ENCODE measurements at regions not wholly inside any gene's neighbourhood (a gene's known extent, or its start where the extent isn't known, plus 50 kb on each side); places are given as distances from the start of the nearest gene placed in this dataset.

DNA sequence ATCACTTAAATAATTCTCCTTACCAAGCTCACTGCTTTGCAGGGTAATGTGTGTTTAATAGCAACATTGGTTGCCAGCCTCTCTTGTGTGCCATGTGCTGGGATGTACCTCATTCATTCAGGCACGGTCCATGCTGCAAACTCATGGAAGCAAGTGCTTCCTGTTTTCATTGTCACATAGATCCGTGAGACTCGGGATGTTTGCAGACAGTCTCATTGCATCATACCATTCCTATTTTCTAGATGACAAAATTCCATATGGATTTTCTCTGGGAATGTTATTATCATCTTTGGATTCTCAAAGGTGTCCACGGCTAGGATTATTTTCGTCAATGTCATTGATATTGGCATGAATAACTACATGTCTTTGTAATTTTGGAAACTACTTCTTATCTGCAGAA is 60.0 kb upstream of the HDAC4 start:
- Histone ChIP-seq H3K4me3 (no peak overlapping the region), H3K4me1 (no peaks in the 10 kb centered on the region), H3K27me3 (no peaks in the 10 kb centered on the region), H3K9me3 (no peaks in the 10 kb centered on the region), H3K36me3 (no peaks in the 10 kb centered on the region), H3K27ac (no peak overlapping the region)
- 47 to 57% methylated on average over 5 of the region's 5 CpGs for WGBS, 2 donors
- intact Hi-C loops (cut with DNase I): no loop called here
- FAIRE-seq (no peak), ATAC-seq (no peak), DNase-seq (peak in 1 of 6 donors; percentile 10)
- TF ChIP-seq, protein P1, sequence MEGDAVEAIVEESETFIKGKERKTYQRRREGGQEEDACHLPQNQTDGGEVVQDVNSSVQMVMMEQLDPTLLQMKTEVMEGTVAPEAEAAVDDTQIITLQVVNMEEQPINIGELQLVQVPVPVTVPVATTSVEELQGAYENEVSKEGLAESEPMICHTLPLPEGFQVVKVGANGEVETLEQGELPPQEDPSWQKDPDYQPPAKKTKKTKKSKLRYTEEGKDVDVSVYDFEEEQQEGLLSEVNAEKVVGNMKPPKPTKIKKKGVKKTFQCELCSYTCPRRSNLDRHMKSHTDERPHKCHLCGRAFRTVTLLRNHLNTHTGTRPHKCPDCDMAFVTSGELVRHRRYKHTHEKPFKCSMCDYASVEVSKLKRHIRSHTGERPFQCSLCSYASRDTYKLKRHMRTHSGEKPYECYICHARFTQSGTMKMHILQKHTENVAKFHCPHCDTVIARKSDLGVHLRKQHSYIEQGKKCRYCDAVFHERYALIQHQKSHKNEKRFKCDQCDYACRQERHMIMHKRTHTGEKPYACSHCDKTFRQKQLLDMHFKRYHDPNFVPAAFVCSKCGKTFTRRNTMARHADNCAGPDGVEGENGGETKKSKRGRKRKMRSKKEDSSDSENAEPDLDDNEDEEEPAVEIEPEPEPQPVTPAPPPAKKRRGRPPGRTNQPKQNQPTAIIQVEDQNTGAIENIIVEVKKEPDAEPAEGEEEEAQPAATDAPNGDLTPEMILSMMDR (IDR thresholded peaks at IDR 0.05): no peak

DNA sequence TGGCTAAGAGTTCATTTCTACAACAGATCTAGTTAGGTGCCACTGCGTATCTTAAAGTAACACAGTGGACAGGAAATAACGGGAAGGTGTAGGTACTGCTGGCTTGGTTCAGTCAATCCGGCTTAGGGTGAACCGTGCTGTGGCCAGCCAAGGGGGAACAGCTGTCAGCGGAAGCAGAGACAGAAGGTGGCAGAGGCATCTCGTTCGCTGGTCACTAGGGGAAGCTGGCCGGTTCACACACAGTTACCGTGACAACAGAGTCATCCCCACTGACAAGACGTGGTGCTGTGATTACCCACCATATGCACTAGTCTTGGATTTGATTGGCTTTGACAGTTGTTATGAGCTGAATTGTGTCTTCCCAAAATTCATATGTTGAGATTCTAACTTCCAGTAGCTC is 58.8 kb upstream of the HDAC4 start:
- 69 to 76% methylated on average over 10 of the region's 10 CpGs for WGBS, 2 donors
- FAIRE-seq (no peak), DNase-seq (no peak), ATAC-seq (no peak)
- H3K4me1 ChIP-seq: no peaks in the 10 kb centered on the region
- no peak overlapping the region for H3K4me3 ChIP-seq
- H3K9me3 ChIP-seq: no peaks in the 10 kb centered on the region
- H3K27ac ChIP-seq: no peak overlapping the region
- intact Hi-C loops (cut with DNase I): no loop called here
- no peaks in the 10 kb centered on the region for H3K36me3 ChIP-seq
- H3K27me3 ChIP-seq: no peaks in the 10 kb centered on the region
- TF ChIP-seq, protein P1 (IDR thresholded peaks at IDR 0.05): no peak

DNA sequence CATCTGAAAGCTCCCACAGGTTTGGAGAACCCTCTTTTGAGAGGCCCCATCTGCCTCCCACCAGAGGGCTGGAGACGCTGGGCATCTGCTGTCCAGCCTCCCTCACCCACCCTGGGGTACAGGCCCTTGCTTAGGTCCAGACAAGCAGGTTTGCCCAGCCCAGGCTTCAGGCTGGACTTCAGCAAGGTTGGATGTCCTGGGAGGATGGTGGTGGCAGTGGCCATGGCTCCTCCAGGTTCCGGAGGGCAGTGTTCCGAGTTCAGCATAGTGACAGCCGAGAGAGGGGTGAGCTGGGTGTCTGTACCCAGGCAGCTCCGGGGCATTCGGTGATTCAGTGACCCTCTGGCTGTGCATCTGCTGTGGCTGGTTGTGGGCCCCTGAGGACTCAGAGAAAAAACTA is 58.2 kb upstream of the HDAC4 start:
- 75 to 91% methylated on average over 6 of the region's 6 CpGs for WGBS, 2 donors
- no peak overlapping the region for H3K4me3 ChIP-seq
- H3K27me3 ChIP-seq: no peaks in the 10 kb centered on the region
- ATAC-seq (no peak), FAIRE-seq (no peak), DNase-seq (no peak)
- intact Hi-C loops (cut with DNase I): no loop called here
- no peaks in the 10 kb centered on the region for H3K36me3 ChIP-seq
- no peak overlapping the region for H3K27ac ChIP-seq
- no peaks in the 10 kb centered on the region for H3K4me1 ChIP-seq
- TF ChIP-seq, protein P1 (IDR thresholded peaks at IDR 0.05): no peak
- H3K9me3 ChIP-seq: no peaks in the 10 kb centered on the region

DNA sequence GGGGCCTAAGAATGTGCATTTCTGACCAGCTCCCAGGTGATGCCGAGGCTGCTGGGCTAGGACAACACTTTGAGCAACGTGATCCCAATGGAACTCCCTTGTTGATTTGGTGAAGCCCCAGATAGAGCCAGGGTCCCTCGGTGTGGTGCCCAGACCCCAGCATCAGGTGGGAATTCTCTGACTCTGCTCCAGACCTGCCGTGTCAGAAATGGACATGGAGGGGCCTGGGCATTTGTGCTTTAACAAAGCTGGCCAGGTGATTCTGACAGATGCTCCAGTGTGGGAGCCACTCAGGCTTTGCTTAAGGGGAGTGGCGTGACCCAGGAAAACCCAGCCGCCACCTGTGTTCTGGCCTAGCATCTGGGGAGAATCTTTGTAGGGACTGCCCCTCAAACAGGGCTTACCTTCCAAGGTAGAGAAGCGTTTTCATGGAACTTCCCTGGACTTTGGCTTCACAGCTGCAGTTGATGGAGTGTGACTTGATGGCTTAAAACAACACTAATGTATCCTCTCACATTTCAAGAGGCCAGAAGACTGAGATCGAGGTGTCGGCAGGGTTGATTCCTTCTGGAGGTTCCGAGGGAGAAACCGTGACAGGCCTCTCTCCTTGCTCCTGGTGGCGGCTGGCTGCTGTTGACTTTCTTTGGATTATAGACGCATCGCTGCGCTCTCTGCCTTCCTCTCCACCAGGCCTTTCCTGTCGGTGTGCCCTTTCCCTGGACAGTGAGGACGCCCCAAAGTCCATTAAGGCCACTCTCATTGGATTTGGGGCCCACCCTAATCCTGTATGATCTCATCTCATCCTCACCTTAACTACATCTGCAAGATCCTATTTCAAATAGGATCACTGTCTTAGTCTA is 57.0 kb upstream of the HDAC4 start:
- FAIRE-seq: no peak
- ATAC-seq: no peak
- Histone ChIP-seq H3K36me3 (no peaks in the 10 kb centered on the region), H3K9me3 (no peaks in the 10 kb centered on the region), H3K27me3 (no peaks in the 10 kb centered on the region), H3K27ac (no peak overlapping the region), H3K4me3 (no peak overlapping the region), H3K4me1 (no peaks in the 10 kb centered on the region)
- TF ChIP-seq, protein P1 (IDR thresholded peaks at IDR 0.05): no peak
- no peak for DNase-seq
- WGBS, 2 donors: 77 to 83% methylated on average over 17 of the region's 17 CpGs
- intact Hi-C loops (cut with DNase I): no loop called here

DNA sequence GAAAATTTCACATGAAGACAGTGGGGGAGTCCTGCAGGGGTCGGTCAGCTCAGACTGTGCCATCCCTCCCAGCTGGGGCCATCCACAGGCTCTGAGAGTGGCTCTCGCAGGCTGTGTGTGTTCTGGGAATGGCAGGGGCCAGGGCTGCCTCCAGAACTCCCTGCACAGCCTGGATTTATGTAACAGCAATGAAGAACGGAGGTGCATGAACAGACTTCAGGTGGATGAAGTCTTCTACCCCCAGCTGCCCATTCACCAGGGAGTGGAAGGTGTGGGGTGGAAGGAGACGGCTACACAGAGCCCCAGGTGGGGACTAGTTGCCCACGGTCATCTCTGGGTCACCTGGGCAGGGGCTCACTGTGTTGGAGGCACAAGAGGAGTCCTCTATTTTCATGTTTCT is 56.1 kb upstream of the HDAC4 start:
- FAIRE-seq (no peak), DNase-seq (no peak), ATAC-seq (no peak)
- WGBS, 2 donors: 57 to 68% methylated on average over 5 of the region's 5 CpGs
- no peaks in the 10 kb centered on the region for H3K9me3 ChIP-seq
- H3K27me3 ChIP-seq: no peaks in the 10 kb centered on the region
- no peak overlapping the region for H3K4me3 ChIP-seq
- intact Hi-C loops (cut with DNase I): no loop called here
- no peaks in the 10 kb centered on the region for H3K36me3 ChIP-seq
- no peak overlapping the region for H3K27ac ChIP-seq
- TF ChIP-seq, protein P1 (IDR thresholded peaks at IDR 0.05): no peak
- H3K4me1 ChIP-seq: no peaks in the 10 kb centered on the region

All from pancreas (tissue), 10 donors.